IMR-90 (cell line): ENCODE measurements at regions not wholly inside any gene's neighbourhood (a gene's known extent, or its start where the extent isn't known, plus 50 kb on each side); places are given as distances from the start of the nearest gene placed in this dataset.
"Not testable (repeated sequence)": the region's sequence is repeated elsewhere in the genome, so short reads cannot be mapped to it uniquely, and the experiment has no call there.

Source experiments
- ATAC-seq: fragments of 200-7000 bp; cut with Tn5 transposase; 2 replicates; pipeline ENCODE4 v1.9.1; 2020; ENCODE audit warnings: low read depth, mild to moderate bottlenecking, moderate library complexity
- BruUV-seq: library from RNA; stranded (reverse); fragments of 400-500 nt; replicated peaks from 2 replicates; lab custom pipeline; 2021; lab: Mats Ljungman, UMichigan
- CTCF ChIA-PET: fragments of 300-600 bp; formaldehyde crosslinking; extraction: SDS; loops from one replicate; lab custom pipeline; 2021; ENCODE audit warnings: antibody characterized with exemption; lab: Yijun Ruan, JAX
- POLR2A ChIA-PET: fragments of 300-600 bp; sonication (Branson Sonifier 250); formaldehyde crosslinking; loops from one replicate; lab custom pipeline; 2022; ENCODE audit warnings: antibody characterized with exemption; ENCODE audit not compliant: unreplicated experiment; lab: Charles Lee
- DNase-seq: peaks from one replicate; pipeline ENCODE4 v3.0.0; 2013
- H2AFZ ChIP-seq: replicated peaks from 2 replicates; pipeline ENCODE3; 2013; ENCODE audit warnings: low read length, mild to moderate bottlenecking; ENCODE audit not compliant: poor library complexity
- H2AK5ac ChIP-seq: 2 replicates; pipeline ENCODE4 v1.6.1; 2013; ENCODE audit warnings: low read depth, low read length, inconsistent platforms
- H2AK9ac ChIP-seq: replicated peaks from 2 replicates; pipeline ENCODE3; 2013; ENCODE audit warnings: mild to moderate bottlenecking, low read depth, low read length, moderate library complexity; ENCODE audit not compliant: poor library complexity
- H2BK120ac ChIP-seq: 2 replicates; pipeline ENCODE4 v1.6.1; 2013; ENCODE audit warnings: low read depth, low read length, inconsistent platforms
- H2BK15ac ChIP-seq: 3 replicates; pipeline ENCODE4 v1.6.1; 2013; ENCODE audit warnings: low read depth, low read length, inconsistent platforms
- H2BK20ac ChIP-seq: 2 replicates; pipeline ENCODE4 v1.6.1; 2013; ENCODE audit warnings: low read depth, mild to moderate bottlenecking, inconsistent platforms, low read length, moderate library complexity
- H2BK5ac ChIP-seq: 2 replicates; pipeline ENCODE4 v1.6.1; 2013; ENCODE audit warnings: mild to moderate bottlenecking, low read depth, low read length, inconsistent platforms; ENCODE audit not compliant: poor library complexity, severe bottlenecking
- H3K14ac ChIP-seq: replicated peaks from 2 replicates; pipeline ENCODE4 v1.6.1; 2013; ENCODE audit warnings: low read depth, low read length, inconsistent platforms
- H3K18ac ChIP-seq: 2 replicates; pipeline ENCODE4 v1.6.1; 2013; ENCODE audit warnings: low read depth, low read length, control low read depth
- H3K23ac ChIP-seq: 2 replicates; pipeline ENCODE4 v1.6.1; 2013; ENCODE audit warnings: low read depth, low read length, inconsistent platforms
- H3K27ac ChIP-seq: 2 replicates; pipeline ENCODE4 v1.5.1; 2013; ENCODE audit warnings: mild to moderate bottlenecking, control low read depth, low read length; ENCODE audit not compliant: insufficient read depth
- H3K27me3 ChIP-seq: 2 replicates; pipeline ENCODE4 v1.6.1; 2013; ENCODE audit warnings: low read length; ENCODE audit not compliant: control insufficient read depth, insufficient read depth
- H3K36me3 ChIP-seq: 2 replicates; pipeline ENCODE4 v1.6.1; 2013; ENCODE audit warnings: low read length, mixed read lengths; ENCODE audit not compliant: control insufficient read depth, insufficient read depth
- H3K4ac ChIP-seq: 2 replicates; pipeline ENCODE4 v1.6.1; 2013; ENCODE audit warnings: low read depth, low read length, inconsistent platforms
- H3K4me1 ChIP-seq: 2 replicates; pipeline ENCODE4 v1.6.1; 2013; ENCODE audit warnings: low read length, mixed read lengths; ENCODE audit not compliant: control insufficient read depth, insufficient read depth
- H3K4me2 ChIP-seq: 2 replicates; pipeline ENCODE4 v1.6.1; 2013; ENCODE audit warnings: low read depth, mild to moderate bottlenecking, control low read depth, low read length, moderate library complexity
- H3K4me3 ChIP-seq: 2 replicates; pipeline ENCODE4 v1.5.1; 2013; ENCODE audit warnings: low read depth, mild to moderate bottlenecking, control low read depth, low read length, moderate library complexity; ENCODE audit not compliant: insufficient read depth
- H3K56ac ChIP-seq: 2 replicates; pipeline ENCODE4 v1.6.1; 2013; ENCODE audit warnings: low read length, inconsistent platforms; ENCODE audit not compliant: insufficient read depth; ENCODE audit errors: extremely low read depth
- H3K79me1 ChIP-seq, 2 experiments: 2 replicates each; pipeline ENCODE4 v1.6.1; 2013; ENCODE audit warnings: low read length in 2 of 2, inconsistent platforms in 1 of 2, low read depth in 1 of 2
- H3K9ac ChIP-seq: 2 replicates; pipeline ENCODE4 v1.6.1; 2013; ENCODE audit warnings: low read depth, low read length, control low read depth
- H3K9me1 ChIP-seq: 2 replicates; pipeline ENCODE4 v1.6.1; 2013; ENCODE audit warnings: low read length, inconsistent platforms; ENCODE audit not compliant: insufficient read depth
- H3K9me3 ChIP-seq: 2 replicates; pipeline ENCODE4 v1.6.1; 2013; ENCODE audit warnings: low read length; ENCODE audit not compliant: control insufficient read depth, insufficient read depth
- H4K20me1 ChIP-seq: 2 replicates; pipeline ENCODE4 v1.6.1; 2013; ENCODE audit warnings: low read length, inconsistent platforms; ENCODE audit not compliant: insufficient read depth
- H4K5ac ChIP-seq: 2 replicates; pipeline ENCODE4 v1.6.1; 2013; ENCODE audit warnings: mild to moderate bottlenecking, low read depth, low read length, control low read depth
- H4K8ac ChIP-seq, 2 experiments: 2 replicates each; pipeline ENCODE4 v1.6.1; 2013; ENCODE audit warnings: low read depth in 2 of 2, low read length in 2 of 2, control low read depth in 1 of 2, inconsistent platforms in 1 of 2
- H4K91ac ChIP-seq: 2 replicates; pipeline ENCODE4 v1.6.1; 2013; ENCODE audit warnings: low read depth, low read length, inconsistent platforms; ENCODE audit not compliant: insufficient read depth
- WGBS, 2 experiments: methylation state at CpG; one replicate each; pipeline versions ENCODE4 v1.1.5 to v1.1.7; 2013; ENCODE audit warnings: missing lambda C conversion rate in 2 of 2; ENCODE audit not compliant: insufficient read length in 1 of 2; ENCODE audit errors: extremely low coverage in 2 of 2; 5-methylcytosine and 5-hydroxymethylcytosine counted together
- dilution Hi-C: fragments of 300-500 bp; cut with HindIII; formaldehyde crosslinking; loops from one replicate; pipeline ENCODE4 v1.14.3; 2018; ENCODE audit warnings: low sequenced_read_pairs; ENCODE audit not compliant: unreplicated experiment
- in situ Hi-C: fragments of 300-500 bp; cut with MboI; formaldehyde crosslinking; loops from 3 replicates; pipeline ENCODE4 v1.14.3; 2019; ENCODE audit warnings: low sequenced_read_pairs, inconsistent platforms, mixed read lengths
- intact Hi-C: fragments of 100-400 bp; cut with micrococcal nuclease; formaldehyde crosslinking; loops from 2 replicates; pipeline ENCODE4 v1.10.0; 2022

DNA sequence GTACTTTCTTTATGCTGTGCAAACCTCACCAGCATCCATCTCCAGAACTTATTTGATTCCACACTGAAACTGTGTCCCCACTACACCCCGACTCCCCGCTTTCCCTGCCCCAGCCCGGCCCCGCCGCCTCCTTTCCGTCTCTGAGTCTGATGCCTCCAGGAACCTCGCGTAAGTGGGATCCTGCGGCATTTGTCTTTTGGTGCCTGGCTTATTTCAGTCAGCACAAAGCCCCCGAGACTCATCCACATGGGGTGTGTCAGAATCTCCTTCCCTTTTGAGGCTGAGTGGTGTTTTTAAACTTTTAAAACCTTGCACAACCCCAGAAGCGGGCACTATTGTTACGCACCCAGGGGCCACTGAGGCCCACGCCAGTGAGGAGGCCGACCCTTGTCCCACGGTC, 214.4 kb downstream of the BANP start:
- H3K36me3 ChIP-seq, intact Hi-C loops, H3K23ac ChIP-seq, dilution Hi-C loops, H3K9me1 ChIP-seq, DNase-seq, ATAC-seq, H3K9me3 ChIP-seq, H2AFZ ChIP-seq, H3K9ac ChIP-seq, BruUV-seq, H3K56ac ChIP-seq, H3K18ac ChIP-seq, H3K79me1 ChIP-seq, POLR2A ChIA-PET, H2AK9ac ChIP-seq, H3K27me3 ChIP-seq, H2BK5ac ChIP-seq, H4K5ac ChIP-seq, H3K4me2 ChIP-seq, H3K4me3 ChIP-seq, H2AK5ac ChIP-seq, CTCF ChIA-PET, in situ Hi-C loops, H4K20me1 ChIP-seq: not testable (repeated sequence)
- peak overlapping the region; percentile 90 for H3K4ac ChIP-seq
- peak overlapping the region; percentile 57 to 59 for H4K8ac ChIP-seq
- peak overlapping the region; percentile 80 for H2BK20ac ChIP-seq
- H3K14ac ChIP-seq = 0 out of 2 replicates have a peak overlapping the region, but pooled peaks have one; percentile 59
- peak overlapping the region; percentile 78; the same call in 1 of the 2 replicates for H3K27ac ChIP-seq
- H2BK15ac ChIP-seq = peak overlapping the region; percentile 58; the same call in 1 of the 3 replicates
- peaks cover 21% of the 10 kb centered on the region for H3K4me1 ChIP-seq
- H4K91ac ChIP-seq = peak overlapping the region; percentile 61
- WGBS, 2 experiments = no CpG with 5 or more reads among the region's 15 CpGs
- H2BK120ac ChIP-seq = peak overlapping the region; percentile 92
